HG03520 (cell line): ENCODE measurements at regions not wholly inside any gene's neighbourhood (a gene's known extent, or its start where the extent isn't known, plus 50 kb on each side); places are given as distances from the start of the nearest gene placed in this dataset.
"Not testable (repeated sequence)": the region's sequence is repeated elsewhere in the genome, so short reads cannot be mapped to it uniquely, and the experiment has no call there.

Source experiments
- ATAC-seq: cut with Tn5 transposase; IDR thresholded peaks from one replicate; pipeline ENCODE4 v1.9.1; 2021; ENCODE audit warnings: mild to moderate bottlenecking, moderate library complexity; ENCODE audit not compliant: unreplicated experiment

DNA sequence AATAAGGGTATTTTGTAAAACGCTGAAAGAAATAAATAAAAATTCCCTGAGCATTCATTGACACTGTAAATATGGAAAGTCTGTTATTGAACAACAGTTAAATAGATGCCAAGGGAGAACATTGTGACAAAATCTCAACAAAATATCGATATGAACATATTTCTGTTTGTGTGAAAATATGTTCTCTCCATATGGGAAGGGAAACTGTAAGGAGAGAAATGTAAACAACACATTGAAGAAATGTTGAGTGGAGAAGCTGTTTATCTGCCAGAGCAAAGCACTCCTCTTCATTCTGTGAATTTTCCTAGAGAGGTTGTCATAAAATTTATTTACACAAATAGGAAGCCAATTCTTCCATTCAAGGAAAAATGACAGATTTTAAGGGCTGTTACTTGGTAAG is 57.1 kb upstream of the EOMES start:
- no peak for ATAC-seq

- no peak for ATAC-seq
Observed at GRCh38 chr3:27789420-27789819, 67.3 kb upstream of the EOMES start.

DNA sequence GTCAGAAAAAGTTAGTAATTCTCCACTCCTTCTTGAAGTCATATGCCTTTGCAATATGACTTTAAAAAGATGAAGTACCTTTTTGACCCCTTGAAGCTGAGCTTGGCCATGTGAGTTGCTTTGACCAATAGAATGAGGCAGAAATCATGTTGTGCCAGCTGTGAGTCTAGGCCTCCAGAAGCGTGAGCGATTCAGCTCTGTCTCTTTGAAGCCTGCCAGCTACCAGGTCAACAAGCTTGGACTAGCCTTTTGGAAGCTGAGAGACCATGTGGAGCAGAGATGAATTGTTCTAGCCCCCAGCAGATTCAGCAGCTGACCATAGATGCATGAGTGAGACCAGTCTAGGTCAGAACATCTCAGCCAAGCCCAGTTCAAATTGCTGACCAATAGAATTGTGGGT is 69.8 kb upstream of the EOMES start:
- ATAC-seq, result no peak

DNA sequence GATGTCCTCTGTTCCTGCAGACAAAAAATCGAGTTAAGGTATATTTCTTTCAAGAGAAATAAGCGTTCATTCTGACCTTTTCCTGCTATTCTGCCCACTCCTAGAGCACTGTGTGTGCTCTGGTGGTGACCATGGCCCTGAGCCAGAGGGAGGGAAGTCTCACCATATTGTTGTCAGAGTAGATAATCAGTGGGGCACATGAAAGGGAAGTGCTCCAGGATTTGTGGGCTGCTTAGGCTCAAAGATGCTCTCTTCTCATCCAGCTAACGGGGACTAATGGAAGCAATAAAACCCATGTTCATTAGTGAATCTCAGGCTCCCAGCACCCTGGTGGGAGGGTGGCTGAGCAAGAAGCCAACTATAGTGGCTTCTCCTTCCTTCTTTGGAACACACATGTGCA is 70.7 kb upstream of the EOMES start:
- no peak for ATAC-seq

DNA sequence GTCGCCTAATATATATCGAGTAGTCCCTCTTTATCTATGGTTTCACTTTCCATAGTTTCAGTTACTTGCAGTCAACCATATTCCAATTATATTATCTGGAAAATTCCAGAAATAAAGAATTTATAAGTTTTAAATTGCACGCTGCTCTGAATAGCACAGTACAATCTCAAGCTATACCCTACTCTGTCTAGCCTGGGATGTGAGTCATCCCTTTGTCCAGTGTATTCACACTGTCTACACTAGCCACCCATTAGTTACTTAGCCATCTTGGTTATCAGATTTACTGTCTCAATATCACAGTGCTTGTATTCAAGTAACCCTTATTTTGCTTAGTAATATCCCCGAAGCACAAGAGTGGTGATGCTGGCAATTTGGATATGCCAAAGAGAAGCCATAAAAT is 72.1 kb upstream of the EOMES start:
- no peak for ATAC-seq

GRCh38 chr3:27796365-27796875 is 74.3 kb upstream of the EOMES start:
- no peak for ATAC-seq

- no peak for ATAC-seq
Observed at GRCh38 chr3:27797773-27798172, 75.7 kb upstream of the EOMES start.

DNA sequence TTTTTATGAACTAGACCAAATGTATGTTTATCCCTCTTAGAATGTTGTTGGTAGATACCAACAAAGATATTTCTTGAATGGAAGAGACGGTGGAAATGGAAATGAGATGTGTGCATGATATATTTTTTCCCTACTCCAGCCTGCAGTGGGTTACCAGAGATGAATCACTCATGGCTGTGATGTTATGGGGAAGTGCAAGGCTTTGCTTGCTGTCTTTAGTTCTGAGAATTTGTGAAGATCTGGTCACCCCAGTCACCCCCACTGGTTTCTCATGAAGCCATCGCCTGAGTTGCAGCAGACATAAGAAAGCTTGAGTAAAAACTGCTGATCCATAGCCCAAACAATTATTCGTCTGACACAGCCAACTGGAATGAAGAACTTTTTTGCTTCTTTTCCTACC is 78.1 kb upstream of the EOMES start:
- ATAC-seq, result no peak

GRCh38 chr3:27802425-27802824 is 80.3 kb upstream of the EOMES start:
- no peak for ATAC-seq

DNA sequence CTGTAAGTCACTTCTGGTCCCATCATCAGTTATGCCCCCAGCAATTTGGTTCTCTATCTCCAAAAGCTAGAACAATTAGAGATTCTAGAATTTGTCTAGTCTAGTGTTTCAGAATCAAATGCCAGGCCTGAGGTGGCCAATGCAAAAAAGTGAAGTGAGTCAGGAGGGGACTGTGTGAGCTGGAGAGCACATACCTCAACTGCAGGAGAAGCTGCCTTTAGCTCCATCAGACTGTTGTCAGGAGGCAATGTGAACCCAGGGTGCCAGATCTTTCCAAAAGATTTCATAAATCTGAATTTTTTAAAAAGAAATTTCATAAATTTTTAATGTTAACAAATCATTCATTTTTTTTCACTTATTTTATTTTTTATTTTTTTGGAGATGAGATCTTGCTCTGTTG is 80.7 kb upstream of the EOMES start:
- ATAC-seq, result no peak

- no peak for ATAC-seq
Observed at GRCh38 chr3:27805282-27805681, 83.2 kb upstream of the EOMES start.

DNA sequence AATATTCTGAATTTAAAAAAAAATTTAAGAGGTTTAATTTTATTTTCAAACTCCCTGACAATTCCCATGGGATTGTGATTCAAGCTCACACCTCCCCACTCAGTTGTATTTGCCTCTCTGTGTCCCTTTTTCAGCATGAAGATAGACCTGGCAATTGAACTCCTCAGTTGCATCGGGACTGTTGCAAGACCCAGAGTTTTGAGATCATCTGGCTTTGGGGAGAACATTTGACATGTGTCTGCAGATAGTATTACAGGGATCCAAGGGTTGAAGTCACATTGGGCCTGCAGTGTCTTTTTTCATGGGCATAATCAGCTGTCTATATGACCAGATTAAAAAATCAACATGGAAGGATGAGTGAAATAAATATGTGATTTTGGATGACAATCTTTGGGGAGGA is 91.1 kb upstream of the EOMES start:
- ATAC-seq, result no peak

DNA sequence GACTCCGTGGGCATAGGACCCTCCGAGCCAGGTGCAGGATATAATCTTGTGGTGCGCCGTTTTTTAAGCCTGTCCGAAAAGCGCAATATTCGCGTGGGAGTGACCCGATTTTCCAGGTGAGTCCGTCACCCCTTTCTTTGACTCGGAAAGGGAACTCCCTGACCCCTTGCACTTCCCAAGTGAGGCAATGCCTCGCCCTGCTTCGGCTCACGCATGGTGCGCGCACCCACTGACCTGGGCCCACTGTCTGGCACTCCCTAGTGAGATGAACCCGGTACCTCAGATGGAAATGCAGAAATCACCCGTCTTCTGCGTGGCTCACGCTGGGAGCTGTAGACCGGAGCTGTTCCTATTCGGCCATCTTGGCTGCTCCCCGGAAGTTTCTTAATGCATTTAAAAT is 99.5 kb upstream of the EOMES start:
- ATAC-seq, result not testable (repeated sequence)

- ATAC-seq, result no peak
Observed at GRCh38 chr3:27824312-27825200, 102.4 kb upstream of the EOMES start.

- ATAC-seq, result no peak
Observed at GRCh38 chr3:27826448-27826847, 104.3 kb upstream of the EOMES start.

- no peak for ATAC-seq
Observed at GRCh38 chr3:27827041-27827440, 104.9 kb upstream of the EOMES start.

- ATAC-seq, result no peak
Observed at GRCh38 chr3:27840807-27841594, 118.9 kb upstream of the EOMES start.

- no peak for ATAC-seq
Observed at GRCh38 chr3:27844052-27844675, 122.0 kb upstream of the EOMES start.

GRCh38 chr3:27847697-27848096 is 125.6 kb upstream of the EOMES start:
- no peak for ATAC-seq

DNA sequence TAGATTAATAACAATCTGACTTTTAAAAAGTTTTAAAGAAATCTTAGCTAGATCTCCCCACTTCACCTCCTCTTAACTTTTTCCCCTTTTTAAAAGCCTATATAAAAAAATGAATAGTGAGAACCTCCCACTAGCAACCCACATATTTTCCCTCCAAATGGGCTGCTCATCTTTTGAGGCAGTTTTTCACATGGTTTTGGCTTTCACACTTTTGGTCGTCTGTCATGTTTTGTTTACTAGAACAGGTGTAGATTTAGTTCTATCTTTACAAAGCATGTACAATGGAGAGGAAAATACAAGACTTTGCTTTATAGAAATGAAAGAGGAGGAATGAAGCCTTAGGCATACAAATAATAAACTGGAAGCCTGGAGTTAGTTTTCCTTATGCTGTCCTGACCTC is 126.7 kb upstream of the EOMES start:
- ATAC-seq, result no peak

GRCh38 chr3:27859821-27860220 is 137.7 kb upstream of the EOMES start:
- no peak for ATAC-seq
